LNCAP (cell line): ENCODE measurements at regions not wholly inside any gene's neighbourhood (a gene's known extent, or its start where the extent isn't known, plus 50 kb on each side); places are given as distances from the start of the nearest gene placed in this dataset.

Source experiments
- TF ChIP-seq, protein P1 (sequence below): fragments of 450-650 bp; IDR thresholded peaks from 2 replicates; pipeline ENCODE4 v1.5.1; 2017; ENCODE audit warnings: mild to moderate bottlenecking

DNA sequence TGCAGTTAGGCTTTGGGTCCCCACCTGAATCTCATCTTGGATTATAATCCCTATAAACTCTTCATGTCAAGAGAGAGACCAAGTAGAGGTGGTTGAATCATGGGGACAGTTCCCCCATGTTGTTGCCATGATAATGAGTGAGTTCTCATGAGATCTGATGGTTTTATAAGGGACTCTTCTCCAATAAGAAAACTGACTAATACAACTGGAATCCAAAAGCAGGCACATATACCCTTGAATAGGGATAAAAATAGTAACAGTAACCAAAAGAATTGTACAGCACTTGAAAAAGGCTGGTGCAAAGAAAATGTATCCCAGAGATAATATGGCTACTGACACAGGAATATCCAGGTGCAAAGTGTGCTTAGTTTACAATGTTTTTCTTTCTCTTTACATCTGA lies 351.5 kb upstream of the MAD2L1 start:
- TF ChIP-seq, protein P1, sequence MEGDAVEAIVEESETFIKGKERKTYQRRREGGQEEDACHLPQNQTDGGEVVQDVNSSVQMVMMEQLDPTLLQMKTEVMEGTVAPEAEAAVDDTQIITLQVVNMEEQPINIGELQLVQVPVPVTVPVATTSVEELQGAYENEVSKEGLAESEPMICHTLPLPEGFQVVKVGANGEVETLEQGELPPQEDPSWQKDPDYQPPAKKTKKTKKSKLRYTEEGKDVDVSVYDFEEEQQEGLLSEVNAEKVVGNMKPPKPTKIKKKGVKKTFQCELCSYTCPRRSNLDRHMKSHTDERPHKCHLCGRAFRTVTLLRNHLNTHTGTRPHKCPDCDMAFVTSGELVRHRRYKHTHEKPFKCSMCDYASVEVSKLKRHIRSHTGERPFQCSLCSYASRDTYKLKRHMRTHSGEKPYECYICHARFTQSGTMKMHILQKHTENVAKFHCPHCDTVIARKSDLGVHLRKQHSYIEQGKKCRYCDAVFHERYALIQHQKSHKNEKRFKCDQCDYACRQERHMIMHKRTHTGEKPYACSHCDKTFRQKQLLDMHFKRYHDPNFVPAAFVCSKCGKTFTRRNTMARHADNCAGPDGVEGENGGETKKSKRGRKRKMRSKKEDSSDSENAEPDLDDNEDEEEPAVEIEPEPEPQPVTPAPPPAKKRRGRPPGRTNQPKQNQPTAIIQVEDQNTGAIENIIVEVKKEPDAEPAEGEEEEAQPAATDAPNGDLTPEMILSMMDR = no peak

DNA sequence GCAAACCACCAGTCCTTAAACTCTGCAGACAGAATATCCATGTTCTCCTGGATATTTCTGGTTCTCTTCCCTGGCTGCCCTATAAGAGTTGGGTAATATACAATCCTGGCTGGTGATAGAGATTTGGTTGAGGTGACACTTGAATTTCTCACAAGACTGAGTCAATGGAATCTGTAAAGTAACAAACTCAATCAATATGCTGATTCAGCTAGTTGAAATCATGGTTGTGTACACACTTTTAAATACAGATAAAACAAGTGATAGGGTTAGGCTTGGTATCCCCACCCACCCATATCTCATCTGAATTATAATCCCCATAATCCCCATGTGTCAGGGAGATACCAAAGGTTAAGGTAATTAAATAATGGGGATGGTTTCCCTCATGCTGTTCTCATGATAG lies 349.2 kb upstream of the MAD2L1 start:
- TF ChIP-seq, protein P1 = no peak

DNA sequence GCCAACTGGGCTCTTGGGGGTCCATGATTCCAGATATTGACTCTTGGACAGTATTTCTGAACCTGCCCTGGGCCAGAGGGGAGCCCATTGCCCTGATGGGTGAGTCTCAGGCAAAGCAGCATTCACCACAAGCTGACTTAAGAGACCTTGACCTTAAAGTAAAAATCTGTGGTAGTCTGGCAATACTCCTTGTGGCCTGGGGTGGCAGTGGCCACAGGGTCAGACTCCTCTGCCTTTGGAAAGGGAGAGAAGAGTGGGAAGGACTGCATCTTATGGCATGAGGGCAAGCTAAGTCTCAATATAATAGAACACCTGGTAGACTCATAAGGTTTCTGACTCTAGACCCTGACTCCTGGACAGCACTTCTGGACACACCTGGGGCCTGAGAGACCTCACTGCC lies 340.3 kb upstream of the MAD2L1 start:
- TF ChIP-seq, protein P1 = no peak

DNA sequence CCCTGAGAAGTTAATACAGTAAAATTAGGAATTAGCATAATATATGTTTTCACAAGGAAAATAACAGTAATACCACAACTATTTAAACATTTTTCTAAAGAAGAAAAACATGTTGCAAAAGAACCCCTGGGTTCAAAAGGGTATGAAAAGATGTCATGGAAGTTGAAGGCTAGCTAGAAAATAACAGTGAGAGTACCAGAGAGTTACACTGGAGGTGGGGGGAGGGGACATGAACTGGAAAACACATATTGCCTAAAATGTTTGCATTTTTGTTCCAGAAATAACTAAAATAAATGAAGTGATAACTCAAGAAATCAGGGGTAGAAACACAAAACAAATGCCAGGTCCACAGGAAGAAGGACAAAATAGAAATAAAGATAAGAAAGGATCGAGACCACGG lies 336.6 kb upstream of the MAD2L1 start:
- TF ChIP-seq, protein P1 = no peak

DNA sequence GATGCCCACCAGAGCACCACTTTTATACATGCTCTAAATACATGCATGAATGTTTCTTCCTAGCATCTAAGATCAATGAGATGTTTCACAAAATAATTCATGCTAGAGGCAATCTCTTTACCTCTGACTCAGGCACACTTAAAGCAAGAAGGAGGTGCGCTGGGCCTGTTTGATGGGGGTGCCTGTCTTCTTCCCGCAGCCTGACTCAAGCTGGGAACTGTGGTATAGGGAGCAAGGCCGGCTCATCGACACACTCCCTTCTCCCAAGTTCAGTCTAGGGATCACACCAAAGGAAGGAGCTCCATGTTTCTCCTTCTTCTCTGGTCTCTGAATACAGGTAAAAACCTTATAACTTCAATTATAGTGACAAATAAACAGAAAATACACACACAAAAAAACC lies 333.8 kb upstream of the MAD2L1 start:
- TF ChIP-seq, protein P1 = no peak

DNA sequence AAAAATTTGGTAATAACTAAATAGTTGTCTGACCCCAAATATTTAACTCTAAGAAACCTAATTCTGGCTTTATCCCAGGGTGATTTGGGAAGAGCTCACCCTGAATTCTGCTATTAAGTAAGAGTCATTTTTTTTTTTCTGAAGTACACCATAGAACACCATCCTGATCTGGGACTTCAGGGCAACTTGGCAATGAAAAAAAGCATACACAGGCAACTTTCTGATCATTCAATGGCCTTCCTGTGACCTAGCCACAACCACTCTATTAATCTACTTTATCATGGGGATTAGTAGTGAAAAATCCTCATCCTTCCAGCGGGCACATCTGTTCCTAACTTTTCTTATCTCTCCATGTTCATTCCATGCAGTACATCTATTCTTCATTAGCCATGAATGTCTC lies 333.2 kb upstream of the MAD2L1 start:
- TF ChIP-seq, protein P1 = no peak

DNA sequence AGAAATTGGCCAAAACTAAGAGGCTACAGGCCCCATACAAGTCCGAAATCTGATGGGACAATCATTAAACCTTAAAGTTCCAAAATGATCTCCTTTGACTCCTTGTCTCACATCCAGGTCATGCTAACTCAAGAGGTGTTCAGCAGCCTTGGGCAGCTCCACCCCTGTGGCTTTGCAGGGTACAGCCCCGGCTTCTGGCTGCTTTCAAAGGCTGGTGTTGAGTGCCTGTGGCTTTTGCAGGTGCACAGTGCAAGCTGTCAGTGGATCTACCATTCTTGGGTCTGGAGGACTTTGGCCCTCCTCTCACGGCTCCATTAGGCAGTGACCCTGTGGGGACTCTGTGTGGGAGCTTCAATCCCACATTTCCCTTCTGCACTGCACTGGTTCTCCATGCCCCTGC lies 329.1 kb upstream of the MAD2L1 start:
- TF ChIP-seq, protein P1 = no peak

DNA sequence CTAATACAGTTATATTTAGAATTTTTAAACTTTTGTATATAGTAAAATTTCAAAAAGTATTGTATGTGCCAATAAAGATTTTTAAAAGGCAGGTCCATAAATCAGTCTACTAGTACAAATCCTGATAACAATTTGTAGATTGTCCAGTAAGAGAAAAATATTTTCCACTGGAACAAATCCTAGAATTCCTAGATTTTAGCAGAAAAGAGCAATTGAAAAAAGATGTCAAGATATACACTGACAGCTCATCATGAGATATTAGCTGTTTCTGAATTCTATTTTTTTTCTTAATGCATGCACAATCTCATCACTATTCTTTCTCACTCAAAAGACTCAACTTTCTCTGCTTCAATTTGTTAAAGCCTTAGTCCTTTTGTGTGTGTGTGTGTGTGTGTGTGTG lies 289.2 kb upstream of the MAD2L1 start:
- TF ChIP-seq, protein P1 = no peak
